ENCODE measurements at regions not wholly inside any gene's neighbourhood (a gene's known extent, or its start where the extent isn't known, plus 50 kb on each side); places are given as distances from the start of the nearest gene placed in this dataset.
"Not testable (repeated sequence)": the region's sequence is repeated elsewhere in the genome, so short reads cannot be mapped to it uniquely, and the experiment has no call there.

DNA sequence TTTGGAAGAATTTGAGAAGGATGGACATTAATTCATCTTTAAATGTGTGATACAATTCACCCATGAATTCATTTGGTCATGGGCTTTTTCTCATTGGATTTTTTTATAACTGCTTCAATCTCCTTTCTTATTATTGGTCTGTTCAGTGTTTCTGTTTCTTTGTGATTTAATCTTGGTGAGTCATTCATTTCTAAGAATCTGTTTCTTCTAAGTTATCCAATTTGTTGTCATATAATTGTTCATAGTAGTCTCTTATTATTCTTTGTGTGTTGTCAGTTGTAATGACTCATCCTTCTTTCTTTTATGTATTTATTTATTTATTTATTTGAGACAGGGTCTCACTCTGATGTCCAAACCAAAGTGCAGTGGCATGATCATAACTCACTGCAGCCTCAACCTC is 146.1 kb upstream of the ZNF267 start:
- TF ChIP-seq, protein P1, sequence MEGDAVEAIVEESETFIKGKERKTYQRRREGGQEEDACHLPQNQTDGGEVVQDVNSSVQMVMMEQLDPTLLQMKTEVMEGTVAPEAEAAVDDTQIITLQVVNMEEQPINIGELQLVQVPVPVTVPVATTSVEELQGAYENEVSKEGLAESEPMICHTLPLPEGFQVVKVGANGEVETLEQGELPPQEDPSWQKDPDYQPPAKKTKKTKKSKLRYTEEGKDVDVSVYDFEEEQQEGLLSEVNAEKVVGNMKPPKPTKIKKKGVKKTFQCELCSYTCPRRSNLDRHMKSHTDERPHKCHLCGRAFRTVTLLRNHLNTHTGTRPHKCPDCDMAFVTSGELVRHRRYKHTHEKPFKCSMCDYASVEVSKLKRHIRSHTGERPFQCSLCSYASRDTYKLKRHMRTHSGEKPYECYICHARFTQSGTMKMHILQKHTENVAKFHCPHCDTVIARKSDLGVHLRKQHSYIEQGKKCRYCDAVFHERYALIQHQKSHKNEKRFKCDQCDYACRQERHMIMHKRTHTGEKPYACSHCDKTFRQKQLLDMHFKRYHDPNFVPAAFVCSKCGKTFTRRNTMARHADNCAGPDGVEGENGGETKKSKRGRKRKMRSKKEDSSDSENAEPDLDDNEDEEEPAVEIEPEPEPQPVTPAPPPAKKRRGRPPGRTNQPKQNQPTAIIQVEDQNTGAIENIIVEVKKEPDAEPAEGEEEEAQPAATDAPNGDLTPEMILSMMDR (IDR thresholded peaks at IDR 0.05; ENCODE audit: unreplicated experiment in 3 of 3), result no peak
- Mint-ChIP-seq H3K4me3 (no peak overlapping the region), H3K9me3 (peaks cover 65% of the 10 kb centered on the region), H3K4me1 (no peaks in the 10 kb centered on the region), H3K27ac (no peak overlapping the region), H3K36me3 (ENCODE audit: low read depth) (peaks cover 98% of the 10 kb centered on the region), H3K27me3 (ENCODE audit: low read depth) (no peaks in the 10 kb centered on the region)

DNA sequence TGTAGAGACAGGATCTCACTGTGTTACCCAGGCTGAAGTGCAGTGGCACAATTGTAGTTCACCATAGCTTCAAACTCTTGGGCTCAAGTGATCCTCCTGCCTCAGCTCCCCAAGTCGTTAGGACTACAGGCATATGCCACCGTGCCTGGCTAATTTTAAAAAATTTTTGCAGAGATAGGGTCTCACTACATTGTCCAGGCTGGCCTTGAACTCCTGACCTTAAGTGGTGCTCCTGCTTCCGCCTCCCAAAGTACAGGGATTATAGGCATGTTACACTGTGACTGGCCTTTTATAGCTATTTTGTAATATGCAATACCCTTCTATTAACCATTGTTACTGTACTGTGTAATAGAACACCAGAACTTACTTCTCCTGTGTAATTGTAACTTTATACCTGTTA is 139.3 kb upstream of the ZNF267 start:
- TF ChIP-seq, protein P1 (IDR thresholded peaks at IDR 0.05; ENCODE audit: unreplicated experiment in 3 of 3), result no peak
- Mint-ChIP-seq H3K4me1 (no peaks in the 10 kb centered on the region), H3K36me3 (ENCODE audit: low read depth) (peaks cover 99% of the 10 kb centered on the region)

DNA sequence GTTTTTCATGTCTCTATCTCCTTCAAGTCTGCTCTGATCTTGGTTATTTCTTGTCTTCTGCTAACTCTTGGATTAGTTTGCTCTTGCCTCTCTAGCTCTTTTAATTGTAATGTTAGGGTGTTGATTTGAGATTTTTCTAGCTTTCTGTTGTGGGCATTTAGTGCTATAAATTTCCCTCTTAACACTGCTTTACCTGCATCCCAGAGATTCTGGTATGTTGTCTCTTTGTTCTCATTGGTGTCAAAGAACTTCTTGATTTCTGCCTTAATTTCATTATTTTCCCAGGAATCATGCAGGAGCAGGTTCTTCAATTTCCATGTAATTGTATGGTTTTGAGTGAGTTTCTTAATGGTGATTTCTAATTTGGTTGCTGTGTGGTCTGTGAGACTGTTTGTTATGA is 128.5 kb upstream of the ZNF267 start:
- peaks cover 100% of the 10 kb centered on the region for H3K36me3 Mint-ChIP-seq (ENCODE audit: low read depth)
- not testable (repeated sequence) for H3K27me3 Mint-ChIP-seq (ENCODE audit: low read depth); H3K4me3 Mint-ChIP-seq; H3K4me1 Mint-ChIP-seq; H3K27ac Mint-ChIP-seq
- peaks cover 85% of the 10 kb centered on the region for H3K9me3 Mint-ChIP-seq

More for the DNA sequence above, 139.3 kb upstream of the ZNF267 start:
- peaks cover 62% of the 10 kb centered on the region for H3K9me3 Mint-ChIP-seq
- no peak overlapping the region for H3K27ac Mint-ChIP-seq
- no peaks in the 10 kb centered on the region for H3K27me3 Mint-ChIP-seq (ENCODE audit: low read depth)
- no peak overlapping the region for H3K4me3 Mint-ChIP-seq

DNA sequence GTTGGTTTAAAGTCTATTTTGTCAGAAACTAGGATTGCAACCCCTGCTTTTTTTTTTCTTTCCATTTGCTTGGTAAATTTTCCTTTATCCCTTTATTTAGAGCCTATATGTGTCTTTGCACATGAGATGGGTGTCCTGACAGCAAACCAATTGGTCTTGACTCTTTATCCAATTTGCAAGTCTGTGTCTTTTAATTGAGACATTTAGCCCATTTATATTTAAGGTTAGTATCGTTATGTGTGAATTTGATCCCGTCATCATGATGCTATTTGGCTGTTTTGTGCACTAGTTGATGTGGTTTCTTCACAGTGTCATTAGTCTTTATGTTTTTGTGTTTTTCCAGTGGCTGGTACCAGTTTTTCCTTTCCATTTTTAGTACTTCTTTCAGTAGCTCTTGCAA is 127.7 kb upstream of the ZNF267 start:
- Mint-ChIP-seq H3K9me3 (peaks cover 82% of the 10 kb centered on the region), H3K27ac (no peak overlapping the region), H3K36me3 (ENCODE audit: low read depth) (peaks cover 100% of the 10 kb centered on the region), H3K27me3 (ENCODE audit: low read depth) (no peaks in the 10 kb centered on the region), H3K4me1 (no peaks in the 10 kb centered on the region), H3K4me3 (no peak overlapping the region)
- TF ChIP-seq, protein P1 (IDR thresholded peaks at IDR 0.05; ENCODE audit: unreplicated experiment in 3 of 3), result no peak

DNA sequence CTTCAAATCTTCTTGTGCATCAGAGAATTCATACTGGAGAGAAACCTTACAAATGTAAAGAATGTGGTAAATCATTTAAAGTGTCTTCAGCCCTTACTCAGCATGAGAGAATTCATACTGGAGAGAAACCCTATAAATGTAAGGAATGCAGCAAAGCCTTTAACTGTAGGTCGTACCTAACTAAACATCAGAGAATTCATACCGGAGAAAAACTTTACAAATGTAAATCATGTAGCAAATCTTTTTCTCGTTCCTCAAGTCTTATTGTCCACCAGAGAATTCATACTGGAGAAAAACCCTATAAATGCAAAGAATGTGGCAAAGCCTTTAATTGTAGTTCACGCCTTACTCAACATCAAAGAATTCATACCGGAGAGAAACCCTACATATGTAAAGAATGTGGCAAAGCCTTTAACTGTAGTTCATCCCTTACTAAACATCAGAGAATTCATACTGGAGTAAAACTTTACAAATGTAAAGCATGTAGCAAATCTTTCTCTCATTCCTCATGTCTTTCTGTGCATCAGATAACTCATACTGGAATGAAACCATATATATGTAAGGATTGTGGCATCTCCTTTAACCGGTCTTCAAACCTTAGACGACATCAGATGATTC is 118.5 kb upstream of the ZNF267 start:
- Mint-ChIP-seq H3K36me3 (ENCODE audit: low read depth) (peaks cover 96% of the 10 kb centered on the region), H3K4me1 (no peaks in the 10 kb centered on the region), H3K4me3 (no peak overlapping the region), H3K27ac (no peak overlapping the region), H3K9me3 (peaks cover 85% of the 10 kb centered on the region), H3K27me3 (ENCODE audit: low read depth) (no peaks in the 10 kb centered on the region)
- TF ChIP-seq, protein P1 (IDR thresholded peaks at IDR 0.05; ENCODE audit: unreplicated experiment in 3 of 3), result no peak

DNA sequence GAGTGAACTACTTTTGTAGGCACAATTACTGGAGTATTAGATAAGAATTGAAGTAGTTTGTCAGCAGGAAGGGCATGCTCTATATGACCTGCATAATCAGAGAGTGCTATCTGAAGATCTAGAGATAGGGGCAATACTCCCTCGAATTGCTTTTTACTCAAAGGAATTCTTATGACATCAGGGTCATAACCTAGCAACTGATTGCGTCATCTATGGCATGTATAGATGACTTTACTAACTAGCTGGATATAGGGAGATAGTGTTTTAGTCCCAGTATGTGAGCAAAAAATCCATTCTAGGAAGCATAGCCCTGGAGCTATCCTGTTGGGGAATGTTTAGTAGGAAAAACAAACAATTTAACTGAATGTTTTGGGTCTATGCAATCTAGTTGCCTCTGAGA is 109.5 kb upstream of the ZNF267 start:
- Mint-ChIP-seq H3K4me3 (no peak overlapping the region), H3K36me3 (ENCODE audit: low read depth) (peaks cover 68% of the 10 kb centered on the region), H3K27me3 (ENCODE audit: low read depth) (no peaks in the 10 kb centered on the region), H3K27ac (no peak overlapping the region), H3K4me1 (no peaks in the 10 kb centered on the region), H3K9me3 (peaks cover 60% of the 10 kb centered on the region)
- TF ChIP-seq, protein P1 (IDR thresholded peaks at IDR 0.05; ENCODE audit: unreplicated experiment in 3 of 3), result no peak

All from nephron (organoid).